GM12878 (cell line): ENCODE measurements at regions not wholly inside any gene's neighbourhood (a gene's known extent, or its start where the extent isn't known, plus 50 kb on each side); places are given as distances from the start of the nearest gene placed in this dataset.

Experiments
- ATAC-seq: fragments of 200-7000 bp; cut with Tn5 transposase; 3 replicates; pipeline ENCODE4 v1.9.1; 2020; ENCODE audit warnings: mild to moderate bottlenecking, moderate library complexity
- BruUV-seq: library from RNA; stranded (reverse); fragments of 400-500 nt; replicated peaks from 2 replicates; lab custom pipeline; 2021; lab: Mats Ljungman, UMichigan
- CTCF ChIA-PET: fragments of 300-600 bp; sonication (Branson Sonifier 250); formaldehyde crosslinking; extraction: SDS; loops from one replicate; lab custom pipeline; 2021; ENCODE audit warnings: inconsistent platforms; lab: Yijun Ruan, JAX
- POLR2A ChIA-PET: fragments of 350-600 bp; formaldehyde crosslinking; extraction: SDS; loops from one replicate; lab custom pipeline; 2021; ENCODE audit warnings: inconsistent platforms; lab: Charles Lee
- RAD21 ChIA-PET: fragments of 300-600 bp; sonication (Branson Sonifier 250); formaldehyde crosslinking; loops from one replicate; lab custom pipeline; 2023; ENCODE audit warnings: antibody characterized with exemption; ENCODE audit not compliant: unreplicated experiment; lab: Charles Lee
- SMC1A ChIA-PET: fragments of 300-600 bp; sonication (Branson Sonifier 250); formaldehyde crosslinking; loops from one replicate; lab custom pipeline; 2023; ENCODE audit not compliant: unreplicated experiment, uncharacterized antibody; lab: Charles Lee
- DNase-seq: peaks from one replicate; pipeline ENCODE4 v3.0.0-alpha.2; 2011; ENCODE audit warnings: low read depth, low spot score
- FAIRE-seq: peaks from 3 replicates; lab custom pipeline; 2011; peaks lifted over from hg19 to GRCh38; lab: Jason Lieb, UNC
- H2AFZ ChIP-seq: 2 replicates; pipeline ENCODE4 v1.6.0; 2011; ENCODE audit warnings: low read depth, low read length, control low read depth; ENCODE audit not compliant: control insufficient read depth
- H3K27ac ChIP-seq: 2 replicates; pipeline ENCODE4 v1.5.1; 2011; ENCODE audit warnings: control low read depth; ENCODE audit not compliant: control insufficient read depth, insufficient read depth
- H3K27me3 ChIP-seq, 2 experiments: replicated peaks in 1 of 2; 2 replicates each; pipeline versions ENCODE4 v1.6.0 to v1.6.1; 2011; ENCODE audit warnings: low read length in 1 of 2; ENCODE audit not compliant: control insufficient read depth in 2 of 2, insufficient read depth in 2 of 2
- H3K36me3 ChIP-seq, 2 experiments: 2 replicates each; pipeline ENCODE4 v1.5.1; 2011; ENCODE audit warnings: low read length in 1 of 2; ENCODE audit not compliant: control insufficient read depth in 2 of 2, insufficient read depth in 2 of 2
- H3K4me1 ChIP-seq: 2 replicates; pipeline ENCODE4 v1.6.1; 2011; ENCODE audit warnings: mild to moderate bottlenecking, low read length, moderate library complexity, mixed read lengths; ENCODE audit not compliant: control insufficient read depth, insufficient read depth
- H3K4me2 ChIP-seq: 2 replicates; pipeline ENCODE4 v1.6.0; 2011; ENCODE audit warnings: control low read depth; ENCODE audit not compliant: control insufficient read depth, insufficient read depth
- H3K4me3 ChIP-seq: fragments of 200-600 bp; sonication (generic); 2 replicates; pipeline ENCODE4 v1.5.1; 2016
- H3K79me2 ChIP-seq: 2 replicates; pipeline ENCODE4 v1.6.0; 2011; ENCODE audit warnings: low read length; ENCODE audit not compliant: control insufficient read depth, insufficient read depth
- H3K9ac ChIP-seq: 2 replicates; pipeline ENCODE4 v1.8.0; 2011; ENCODE audit warnings: low read length, control low read depth, mixed read lengths; ENCODE audit not compliant: control insufficient read depth, insufficient read depth
- H3K9me3 ChIP-seq: replicated peaks from 3 replicates; pipeline ENCODE4 v1.5.1; 2011; ENCODE audit warnings: mild to moderate bottlenecking, low read length; ENCODE audit not compliant: control insufficient read depth, insufficient read depth
- H4K20me1 ChIP-seq: 2 replicates; pipeline ENCODE4 v1.6.0; 2011; ENCODE audit not compliant: control insufficient read depth, insufficient read depth
- BRCA1 ChIP-seq: IDR thresholded peaks from 2 replicates; pipeline ENCODE4 v1.6.1; 2011; ENCODE audit warnings: low read depth, low read length, improper control_type of control experiment
- EED ChIP-seq: sonication (generic); IDR thresholded peaks from 2 replicates; pipeline ENCODE4 v1.6.1; 2016; ENCODE audit warnings: antibody characterized with exemption, low read depth
- EZH2 ChIP-seq: IDR thresholded peaks from 2 replicates; pipeline ENCODE4 v1.6.1; 2012; ENCODE audit warnings: low read depth, mild to moderate bottlenecking, control low read depth, inconsistent platforms, low read length, borderline replicate concordance; ENCODE audit not compliant: control insufficient read depth
- MEF2A ChIP-seq: IDR thresholded peaks from 2 replicates; pipeline ENCODE4 v1.6.1; 2011; ENCODE audit warnings: low read depth, mild to moderate bottlenecking, low read length, moderate library complexity; ENCODE audit not compliant: insufficient read depth
- POU2F2 ChIP-seq: IDR thresholded peaks from 3 replicates; pipeline ENCODE4 v1.6.1; 2011; ENCODE audit warnings: low read depth, mild to moderate bottlenecking, low read length, borderline replicate concordance
- SIX5 ChIP-seq: IDR thresholded peaks from 2 replicates; pipeline ENCODE4 v1.6.1; 2011; ENCODE audit warnings: mild to moderate bottlenecking, low read depth, low read length, moderate library complexity; ENCODE audit not compliant: severe bottlenecking
- TARDBP ChIP-seq: IDR thresholded peaks from 2 replicates; pipeline ENCODE4 v1.6.1; 2016; ENCODE audit warnings: borderline replicate concordance
- WRNIP1 ChIP-seq: IDR thresholded peaks from 2 replicates; pipeline ENCODE4 v1.6.1; 2011; ENCODE audit warnings: low read depth, low read length, improper control_type of control experiment, borderline replicate concordance
- WGBS: methylation state at CpG from one replicate; pipeline ENCODE4 v1.1.6; 2016; ENCODE audit warnings: low lambda C conversion rate; ENCODE audit not compliant: insufficient replicate concordance, insufficient coverage; ENCODE audit errors: missing lambda C conversion rate; 5-methylcytosine and 5-hydroxymethylcytosine counted together
- in situ Hi-C: fragments of 300-500 bp; cut with MboI; formaldehyde crosslinking; loops from 9 replicates; pipeline ENCODE4 v1.14.3; 2018; ENCODE audit warnings: mixed read lengths
- intact Hi-C: fragments of 100-400 bp; cut with micrococcal nuclease; formaldehyde crosslinking; loops from one replicate; pipeline ENCODE4 v1.14.2; 2022; ENCODE audit not compliant: unreplicated experiment
- TF ChIP-seq, protein P1 (sequence below): IDR thresholded peaks from 2 replicates; pipeline ENCODE4 v1.6.1; 2011; ENCODE audit warnings: mild to moderate bottlenecking, low read depth, low read length, moderate library complexity; ENCODE audit not compliant: insufficient replicate concordance
- TF ChIP-seq, protein P2 (sequence below): fragments of 450-650 bp; IDR thresholded peaks from 2 replicates; pipeline ENCODE4 v1.6.1; 2017; ENCODE audit warnings: antibody characterized with exemption, mild to moderate bottlenecking, moderate library complexity
- TF ChIP-seq, protein P3 (sequence below): IDR thresholded peaks from 2 replicates; pipeline ENCODE4 v1.6.1; 2012; ENCODE audit warnings: improper control_type of control experiment, low read depth, low read length; ENCODE audit not compliant: insufficient replicate concordance

DNA sequence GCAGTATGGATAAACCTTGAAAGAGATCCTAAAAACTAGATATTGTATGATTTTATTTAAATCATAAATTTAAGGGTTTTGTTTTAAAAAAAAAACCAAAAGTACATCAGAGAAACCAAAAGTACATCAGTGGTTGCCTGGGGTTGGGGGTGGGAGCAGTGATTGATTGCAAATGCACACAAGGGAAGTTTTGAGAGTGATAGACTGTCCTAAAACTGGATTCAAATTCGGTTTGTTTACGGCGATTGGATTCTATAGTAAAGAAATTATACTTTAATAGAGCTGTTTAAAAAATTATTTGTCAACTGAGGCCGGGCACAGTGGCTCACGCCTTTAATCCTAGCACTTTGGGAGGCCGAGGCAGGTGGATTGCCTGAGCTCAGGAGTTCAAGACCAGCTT lies 179.8 kb downstream of the METTL4 start (continued):
- TF ChIP-seq, protein P1, sequence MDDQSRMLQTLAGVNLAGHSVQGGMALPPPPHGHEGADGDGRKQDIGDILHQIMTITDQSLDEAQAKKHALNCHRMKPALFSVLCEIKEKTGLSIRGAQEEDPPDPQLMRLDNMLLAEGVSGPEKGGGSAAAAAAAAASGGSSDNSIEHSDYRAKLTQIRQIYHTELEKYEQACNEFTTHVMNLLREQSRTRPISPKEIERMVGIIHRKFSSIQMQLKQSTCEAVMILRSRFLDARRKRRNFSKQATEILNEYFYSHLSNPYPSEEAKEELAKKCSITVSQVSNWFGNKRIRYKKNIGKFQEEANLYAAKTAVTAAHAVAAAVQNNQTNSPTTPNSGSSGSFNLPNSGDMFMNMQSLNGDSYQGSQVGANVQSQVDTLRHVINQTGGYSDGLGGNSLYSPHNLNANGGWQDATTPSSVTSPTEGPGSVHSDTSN, result peak; percentile 51
- TF ChIP-seq, protein P2, sequence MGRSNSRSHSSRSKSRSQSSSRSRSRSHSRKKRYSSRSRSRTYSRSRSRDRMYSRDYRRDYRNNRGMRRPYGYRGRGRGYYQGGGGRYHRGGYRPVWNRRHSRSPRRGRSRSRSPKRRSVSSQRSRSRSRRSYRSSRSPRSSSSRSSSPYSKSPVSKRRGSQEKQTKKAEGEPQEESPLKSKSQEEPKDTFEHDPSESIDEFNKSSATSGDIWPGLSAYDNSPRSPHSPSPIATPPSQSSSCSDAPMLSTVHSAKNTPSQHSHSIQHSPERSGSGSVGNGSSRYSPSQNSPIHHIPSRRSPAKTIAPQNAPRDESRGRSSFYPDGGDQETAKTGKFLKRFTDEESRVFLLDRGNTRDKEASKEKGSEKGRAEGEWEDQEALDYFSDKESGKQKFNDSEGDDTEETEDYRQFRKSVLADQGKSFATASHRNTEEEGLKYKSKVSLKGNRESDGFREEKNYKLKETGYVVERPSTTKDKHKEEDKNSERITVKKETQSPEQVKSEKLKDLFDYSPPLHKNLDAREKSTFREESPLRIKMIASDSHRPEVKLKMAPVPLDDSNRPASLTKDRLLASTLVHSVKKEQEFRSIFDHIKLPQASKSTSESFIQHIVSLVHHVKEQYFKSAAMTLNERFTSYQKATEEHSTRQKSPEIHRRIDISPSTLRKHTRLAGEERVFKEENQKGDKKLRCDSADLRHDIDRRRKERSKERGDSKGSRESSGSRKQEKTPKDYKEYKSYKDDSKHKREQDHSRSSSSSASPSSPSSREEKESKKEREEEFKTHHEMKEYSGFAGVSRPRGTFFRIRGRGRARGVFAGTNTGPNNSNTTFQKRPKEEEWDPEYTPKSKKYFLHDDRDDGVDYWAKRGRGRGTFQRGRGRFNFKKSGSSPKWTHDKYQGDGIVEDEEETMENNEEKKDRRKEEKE, result no peak
- no peak for TF ChIP-seq EZH2
- TF ChIP-seq, all 136 proteins: peak for 3

DNA sequence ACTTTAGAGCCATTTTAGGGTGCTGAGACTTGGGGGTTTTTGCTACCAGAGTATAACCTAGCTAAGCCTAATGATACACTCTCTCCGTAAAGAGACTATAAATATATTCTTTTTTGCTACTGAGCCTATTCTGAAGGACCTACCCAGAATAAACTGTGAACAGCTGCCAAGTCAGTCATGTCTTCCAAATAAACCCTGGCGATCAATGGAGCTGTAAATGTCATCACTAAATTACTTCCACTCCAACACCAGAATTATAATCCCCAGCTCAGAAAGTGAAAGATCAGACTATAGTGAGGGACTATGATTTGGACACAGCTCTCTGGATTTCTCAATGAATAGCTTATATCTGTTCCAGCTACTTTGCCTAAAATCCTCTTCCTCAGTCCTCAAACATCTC lies 178.9 kb downstream of the METTL4 start:
- BruUV-seq, result no TSS peak
- Histone ChIP-seq H3K36me3 (no peaks in the 10 kb centered on the region), H3K27me3 (no peaks in the 10 kb centered on the region), H3K4me1 (no peaks in the 10 kb centered on the region), H3K79me2 (no peaks in the 10 kb centered on the region), H4K20me1 (no peaks in the 10 kb centered on the region), H3K27ac (no peak overlapping the region), H3K4me2 (no peak overlapping the region), H3K9me3 (no peaks in the 10 kb centered on the region), H3K9ac (no peak overlapping the region), H3K4me3 (no peak overlapping the region), H2AFZ (no peak overlapping the region)
- CTCF ChIA-PET, result interaction anchor here (0.7 to 1.7 kb wide), 4 partner anchors 10 to 61 kb away, joined by 3 to 6 read pairs (median 4); no protein-coding TSS in a partner anchor
- ATAC-seq (no peak), FAIRE-seq (no peak), DNase-seq (no peak)
- SMC1A ChIA-PET, result interaction anchor here (0.9 to 1.6 kb wide), 4 partner anchors 11 to 76 kb away, joined by 3 to 7 read pairs (median 4); no protein-coding TSS in a partner anchor
- in situ Hi-C loops (no loop called here), intact Hi-C loops (no loop called here)
- POLR2A ChIA-PET, result interaction anchor here (1.7 kb wide), 1 partner anchor 11 kb away, joined by 6 read pairs; no protein-coding TSS in a partner anchor
- RAD21 ChIA-PET, result interaction anchor here (1.2 kb wide), 1 partner anchor 248 kb away, joined by 3 read pairs; no protein-coding TSS in a partner anchor
- 42% methylated on average over 2 of the region's 2 CpGs for WGBS
- TF ChIP-seq MEF2A (no peak), EED (no peak), POU2F2 (no peak), SIX5 (no peak), WRNIP1 (no peak), BRCA1 (no peak), TARDBP (no peak)
- TF ChIP-seq, protein P3, sequence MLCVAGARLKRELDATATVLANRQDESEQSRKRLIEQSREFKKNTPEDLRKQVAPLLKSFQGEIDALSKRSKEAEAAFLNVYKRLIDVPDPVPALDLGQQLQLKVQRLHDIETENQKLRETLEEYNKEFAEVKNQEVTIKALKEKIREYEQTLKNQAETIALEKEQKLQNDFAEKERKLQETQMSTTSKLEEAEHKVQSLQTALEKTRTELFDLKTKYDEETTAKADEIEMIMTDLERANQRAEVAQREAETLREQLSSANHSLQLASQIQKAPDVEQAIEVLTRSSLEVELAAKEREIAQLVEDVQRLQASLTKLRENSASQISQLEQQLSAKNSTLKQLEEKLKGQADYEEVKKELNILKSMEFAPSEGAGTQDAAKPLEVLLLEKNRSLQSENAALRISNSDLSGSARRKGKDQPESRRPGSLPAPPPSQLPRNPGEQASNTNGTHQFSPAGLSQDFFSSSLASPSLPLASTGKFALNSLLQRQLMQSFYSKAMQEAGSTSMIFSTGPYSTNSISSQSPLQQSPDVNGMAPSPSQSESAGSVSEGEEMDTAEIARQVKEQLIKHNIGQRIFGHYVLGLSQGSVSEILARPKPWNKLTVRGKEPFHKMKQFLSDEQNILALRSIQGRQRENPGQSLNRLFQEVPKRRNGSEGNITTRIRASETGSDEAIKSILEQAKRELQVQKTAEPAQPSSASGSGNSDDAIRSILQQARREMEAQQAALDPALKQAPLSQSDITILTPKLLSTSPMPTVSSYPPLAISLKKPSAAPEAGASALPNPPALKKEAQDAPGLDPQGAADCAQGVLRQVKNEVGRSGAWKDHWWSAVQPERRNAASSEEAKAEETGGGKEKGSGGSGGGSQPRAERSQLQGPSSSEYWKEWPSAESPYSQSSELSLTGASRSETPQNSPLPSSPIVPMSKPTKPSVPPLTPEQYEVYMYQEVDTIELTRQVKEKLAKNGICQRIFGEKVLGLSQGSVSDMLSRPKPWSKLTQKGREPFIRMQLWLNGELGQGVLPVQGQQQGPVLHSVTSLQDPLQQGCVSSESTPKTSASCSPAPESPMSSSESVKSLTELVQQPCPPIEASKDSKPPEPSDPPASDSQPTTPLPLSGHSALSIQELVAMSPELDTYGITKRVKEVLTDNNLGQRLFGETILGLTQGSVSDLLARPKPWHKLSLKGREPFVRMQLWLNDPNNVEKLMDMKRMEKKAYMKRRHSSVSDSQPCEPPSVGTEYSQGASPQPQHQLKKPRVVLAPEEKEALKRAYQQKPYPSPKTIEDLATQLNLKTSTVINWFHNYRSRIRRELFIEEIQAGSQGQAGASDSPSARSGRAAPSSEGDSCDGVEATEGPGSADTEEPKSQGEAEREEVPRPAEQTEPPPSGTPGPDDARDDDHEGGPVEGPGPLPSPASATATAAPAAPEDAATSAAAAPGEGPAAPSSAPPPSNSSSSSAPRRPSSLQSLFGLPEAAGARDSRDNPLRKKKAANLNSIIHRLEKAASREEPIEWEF, result no peak
